HS-5 (cell line): ENCODE measurements at regions not wholly inside any gene's neighbourhood (a gene's known extent, or its start where the extent isn't known, plus 50 kb on each side); places are given as distances from the start of the nearest gene placed in this dataset.
"Not testable (repeated sequence)": the region's sequence is repeated elsewhere in the genome, so short reads cannot be mapped to it uniquely, and the experiment has no call there.

ENCODE experiments used
- DNase-seq: peaks from one replicate; pipeline ENCODE4 v3.0.0-alpha.2; 2012; ENCODE audit warnings: low read depth

DNA sequence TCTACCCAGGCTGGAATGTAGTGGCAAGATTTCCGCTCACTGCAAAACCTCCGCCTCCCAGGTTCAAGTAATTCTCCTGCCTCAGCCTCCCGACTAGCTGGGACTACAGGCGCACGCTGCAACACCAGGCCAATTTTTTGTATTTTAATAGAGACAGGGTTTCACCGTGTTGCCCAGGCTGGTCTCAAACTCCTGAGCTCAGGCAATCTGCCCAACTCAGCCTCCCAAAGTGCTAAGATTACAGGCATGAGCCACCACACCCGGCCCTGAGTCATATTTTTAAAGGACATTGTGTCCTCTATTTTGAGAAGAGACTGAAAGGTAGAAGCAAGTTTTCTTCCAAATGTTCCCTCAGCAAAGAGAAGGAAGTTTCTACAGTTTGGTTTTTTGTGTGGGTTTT, 227.1 kb downstream of the KCTD12 start:
- not testable (repeated sequence) for DNase-seq

- DNase-seq, result no peak
These were observed 229.7 kb downstream of the KCTD12 start for GRCh38 chr13:76656500-76656899.

GRCh38 chr13:76656056-76656455, 230.1 kb downstream of the KCTD12 start:
- no peak for DNase-seq

GRCh38 chr13:76654263-76654662, 231.9 kb downstream of the KCTD12 start:
- DNase-seq, result no peak

DNA sequence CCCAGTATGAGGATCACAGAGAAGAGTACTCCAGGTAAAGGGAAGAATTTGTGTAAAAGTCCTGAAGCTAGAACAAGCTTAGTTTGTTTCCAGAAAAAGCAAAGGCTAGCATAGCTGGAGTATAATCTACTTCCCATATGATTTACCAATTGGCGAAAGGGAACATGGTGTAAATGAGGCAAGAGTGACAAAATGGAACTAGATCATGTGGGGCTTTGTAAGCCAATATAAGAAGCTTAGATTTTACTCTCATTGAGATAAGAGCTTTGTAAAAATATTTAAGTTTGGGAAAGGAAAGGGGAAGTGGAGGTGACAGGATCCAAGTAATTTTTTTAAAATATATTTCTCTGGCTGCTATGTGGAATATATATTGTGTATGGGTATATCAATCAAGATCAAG, 234.9 kb downstream of the KCTD12 start:
- no peak for DNase-seq

- DNase-seq, result no peak
These were observed 238.7 kb downstream of the KCTD12 start for GRCh38 chr13:76647550-76647949.

GRCh38 chr13:76646946-76647345, 239.3 kb downstream of the KCTD12 start:
- DNase-seq, result no peak

DNA sequence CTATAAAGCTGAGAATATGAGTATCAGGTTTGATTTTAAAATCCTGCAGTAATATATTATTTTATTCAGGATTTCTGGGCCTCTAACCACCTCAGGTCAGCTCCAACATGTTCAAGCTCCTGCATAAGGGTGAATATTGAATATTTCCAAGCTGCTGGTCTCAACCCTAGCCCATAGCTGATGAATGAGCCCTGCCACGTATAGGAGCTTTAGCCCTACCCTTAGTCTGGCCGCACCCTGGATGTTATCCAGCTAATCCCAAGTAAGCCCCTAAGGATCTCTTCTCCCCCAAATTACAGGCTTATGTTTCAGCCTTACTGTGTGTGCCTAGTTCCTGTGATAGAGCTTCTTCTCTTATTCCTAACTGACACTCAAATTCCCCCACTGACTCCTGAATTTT, 240.6 kb downstream of the KCTD12 start:
- no peak for DNase-seq

DNA sequence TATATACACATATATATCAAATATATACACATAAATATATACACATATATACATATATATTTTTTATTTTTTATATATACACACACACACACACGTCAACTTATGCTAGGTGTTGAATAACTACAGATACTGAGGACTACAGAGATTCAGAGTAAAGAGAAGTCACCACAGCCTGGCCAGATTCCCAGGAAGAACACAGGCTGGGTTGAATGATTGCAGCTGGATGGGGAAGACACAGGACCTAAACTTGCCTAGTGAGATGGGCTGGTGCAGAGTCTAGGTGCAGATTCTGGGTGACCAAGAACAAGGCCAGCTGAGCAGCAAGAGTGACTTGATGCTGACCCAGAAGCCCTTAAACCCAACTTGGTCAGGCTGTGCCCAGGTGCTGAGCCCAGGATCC, 241.3 kb downstream of the KCTD12 start:
- no peak for DNase-seq

DNA sequence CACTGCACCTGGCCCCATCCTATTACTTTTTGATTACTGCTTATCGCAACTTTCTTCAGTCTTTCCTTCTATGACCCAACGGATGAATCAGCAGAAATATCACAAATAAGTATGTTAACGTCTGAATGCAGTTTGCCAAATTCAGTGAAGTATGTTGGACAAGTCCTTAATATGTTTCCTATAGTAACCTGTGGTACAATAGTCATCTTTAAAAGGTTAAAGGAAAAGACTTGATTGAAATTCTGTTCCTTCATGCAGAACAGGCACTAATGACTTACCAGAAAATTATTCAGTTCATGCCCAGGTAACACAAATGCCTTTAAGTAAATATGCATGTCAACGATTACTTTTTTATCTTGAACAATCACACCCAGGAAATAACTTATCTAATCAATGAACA, 242.6 kb downstream of the KCTD12 start:
- no peak for DNase-seq

- no peak for DNase-seq
These were observed 245.1 kb downstream of the KCTD12 start for GRCh38 chr13:76641056-76641455.

DNA sequence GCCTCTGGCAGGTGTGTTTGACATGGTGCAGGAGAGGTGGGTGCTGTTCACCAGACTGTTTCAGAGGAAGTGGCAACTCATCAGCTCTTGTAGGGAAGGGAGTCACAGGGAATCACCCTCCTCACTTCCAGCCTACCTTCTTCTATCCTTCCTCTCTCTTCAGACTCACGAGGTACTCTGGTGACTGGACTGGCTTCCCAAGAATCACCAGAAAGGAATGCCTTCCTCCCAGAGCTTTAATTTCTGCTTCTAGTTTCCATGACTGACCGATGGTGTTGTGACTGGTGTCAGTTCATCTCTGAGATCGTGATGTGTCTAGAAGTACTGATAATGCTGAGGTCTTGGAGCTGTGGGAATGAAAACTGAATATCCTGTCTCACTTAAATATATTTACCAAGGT, 247.3 kb downstream of the KCTD12 start:
- DNase-seq, result no peak

DNA sequence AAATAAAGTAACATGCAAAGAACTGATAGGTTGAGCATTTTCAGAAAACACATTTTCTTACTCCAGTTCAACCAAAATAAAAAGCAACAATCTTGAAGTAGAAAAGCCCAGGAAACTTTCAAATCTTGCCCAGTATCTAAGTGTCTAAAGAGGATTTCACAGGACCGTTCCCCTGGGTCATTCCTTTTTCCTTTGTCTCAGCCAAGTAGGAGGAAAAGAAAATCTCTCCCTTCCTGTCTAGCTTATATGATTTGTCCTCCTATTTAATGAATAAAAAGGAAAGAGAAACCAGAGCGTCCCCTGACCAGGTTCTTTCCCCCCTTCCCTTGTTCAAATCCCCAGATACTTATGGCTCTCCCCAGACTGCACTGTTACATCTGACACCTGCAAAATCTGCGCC, 248.0 kb downstream of the KCTD12 start:
- no peak for DNase-seq

DNA sequence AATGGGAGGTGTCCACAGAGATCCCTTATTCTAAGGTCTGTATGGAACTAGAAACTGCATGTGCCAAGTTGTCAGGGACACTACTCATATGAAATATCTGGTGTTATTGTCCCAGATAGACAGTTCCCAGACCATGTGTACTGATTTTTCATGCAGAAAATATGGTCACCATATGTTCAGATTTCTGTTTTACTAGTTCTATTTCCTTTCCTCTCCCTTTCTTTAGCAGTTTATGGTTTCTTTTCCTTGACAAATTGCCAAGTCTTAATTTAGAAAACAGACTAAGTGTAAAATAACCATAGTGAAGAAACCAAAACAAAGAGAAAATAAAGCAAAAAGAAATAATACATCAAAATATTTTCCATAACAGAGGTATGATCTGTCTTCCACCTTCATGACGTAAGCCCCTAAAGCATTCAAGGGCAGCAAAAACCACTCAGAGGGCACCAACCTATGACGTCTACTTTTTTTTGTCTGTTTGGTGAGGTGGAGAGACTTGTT, 248.5 kb downstream of the KCTD12 start:
- no peak for DNase-seq

- DNase-seq, result no peak
These were observed 249.4 kb downstream of the KCTD12 start for GRCh38 chr13:76636829-76637228.

DNA sequence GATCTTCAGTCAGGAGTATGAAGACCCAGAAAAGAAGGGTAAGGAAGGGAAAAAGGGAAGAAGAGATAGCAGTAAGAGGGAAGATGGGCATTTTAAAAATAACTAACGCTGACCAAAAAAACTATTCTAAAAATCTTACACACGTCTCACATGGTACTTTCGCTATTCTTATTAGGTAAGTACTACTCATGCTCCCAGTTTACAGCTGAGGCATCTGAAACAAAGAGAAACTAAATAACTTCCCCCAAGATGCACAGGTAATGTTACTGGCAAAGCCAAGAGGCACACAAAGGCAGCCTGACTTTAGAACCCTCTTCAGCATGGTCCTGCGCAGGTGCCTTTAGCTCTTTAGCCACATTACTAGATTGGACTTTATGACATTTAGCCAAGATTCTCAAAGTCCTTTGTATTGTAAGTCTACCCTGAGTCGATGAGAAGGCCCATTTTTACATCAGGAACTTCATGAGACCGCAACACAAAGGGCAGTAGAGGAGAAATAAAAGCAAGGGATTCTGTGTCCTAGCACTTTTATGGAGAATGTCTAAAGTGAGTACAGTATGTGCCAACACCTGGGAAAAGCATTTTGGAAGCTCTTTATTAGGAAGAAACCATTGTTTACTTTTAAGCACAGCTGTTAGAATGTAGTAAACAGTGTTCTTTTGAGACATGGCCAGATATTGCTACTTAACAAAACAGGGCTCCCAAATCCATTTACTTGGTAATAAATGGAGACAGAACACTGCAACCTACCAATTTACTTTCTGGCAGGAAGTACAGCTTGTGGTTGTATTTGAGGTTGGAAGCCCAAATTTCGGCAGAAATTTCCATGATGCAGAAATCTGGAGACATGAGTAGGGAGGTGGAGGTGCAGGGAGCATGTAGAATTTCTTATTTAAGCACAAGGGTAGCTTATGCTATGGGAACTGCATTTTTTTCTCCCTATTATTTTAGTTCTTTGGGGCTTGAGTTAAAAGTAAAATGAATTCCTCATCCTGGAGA, 250.7 kb downstream of the KCTD12 start:
- no peak for DNase-seq

DNA sequence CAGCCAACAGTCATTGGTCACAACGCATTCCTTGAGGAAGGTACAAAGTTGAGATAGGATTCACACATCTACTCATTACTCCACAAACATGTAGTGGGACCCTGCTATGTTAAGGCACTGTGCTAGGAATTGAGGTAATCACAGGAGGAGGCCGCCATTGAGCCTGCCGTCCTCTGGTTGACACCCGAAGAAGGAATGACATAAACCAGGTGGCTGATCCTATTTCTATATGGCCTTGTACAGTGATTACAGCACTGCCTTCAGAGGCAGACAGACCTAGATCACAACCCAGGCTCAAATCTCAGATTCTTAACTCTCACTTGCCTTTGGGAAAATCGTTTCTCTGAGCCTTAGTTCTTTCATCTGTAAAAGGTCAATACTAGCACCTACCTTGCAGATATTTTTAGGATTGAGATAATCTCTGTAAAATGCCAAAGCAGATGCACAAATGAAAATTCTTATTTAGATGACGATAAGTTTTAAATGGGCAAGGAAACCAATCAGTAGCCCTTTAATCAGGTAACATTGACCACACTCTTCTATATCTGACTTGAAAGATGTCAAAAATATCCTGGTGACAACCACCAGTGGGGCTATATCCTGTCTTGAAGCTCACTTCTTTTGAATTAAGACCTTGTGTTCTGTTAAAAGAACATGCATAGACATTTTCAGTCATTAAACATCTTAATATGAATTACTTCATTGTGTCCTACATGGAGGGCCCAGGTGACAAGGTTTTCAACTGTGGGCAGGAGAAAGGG, 251.6 kb downstream of the KCTD12 start:
- DNase-seq, result no peak

GRCh38 chr13:76632401-76633044, 253.7 kb downstream of the KCTD12 start:
- no peak for DNase-seq

- DNase-seq, result no peak
These were observed 255.5 kb downstream of the KCTD12 start for GRCh38 chr13:76630629-76631230.

DNA sequence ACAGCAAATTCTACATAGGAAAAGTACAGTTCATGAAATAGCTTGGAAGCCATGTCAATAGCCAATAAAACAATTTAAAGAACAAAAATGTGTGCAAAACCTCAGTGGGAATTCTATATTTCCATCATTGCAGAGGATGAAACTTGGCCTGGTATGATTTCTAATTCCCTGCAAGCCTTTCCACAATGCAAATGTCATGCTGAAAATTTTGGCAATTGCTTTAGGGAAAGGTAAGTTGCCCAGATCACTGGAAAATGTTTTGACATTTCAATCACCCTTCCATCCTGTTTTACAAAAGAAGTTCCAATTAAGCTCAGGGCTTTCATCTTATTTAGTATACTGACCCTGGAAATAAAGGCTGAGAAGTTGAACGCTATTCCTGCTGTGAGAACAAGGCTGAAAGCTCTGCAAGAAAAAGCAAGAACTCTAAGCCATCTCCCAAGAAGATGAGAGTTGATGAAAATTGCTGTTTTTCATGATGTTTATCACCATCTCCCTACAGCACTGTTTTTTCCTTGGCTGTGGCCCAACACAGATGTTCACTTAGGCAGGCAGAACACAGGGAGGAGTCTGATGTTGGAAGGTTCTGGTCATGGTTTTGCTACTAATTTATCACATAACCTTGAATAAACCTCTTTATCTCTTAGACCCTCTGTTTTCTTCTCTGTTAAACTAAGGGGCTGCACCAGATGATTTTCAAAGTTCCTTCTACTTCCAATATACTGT, 263.7 kb downstream of the KCTD12 start:
- no peak for DNase-seq

DNA sequence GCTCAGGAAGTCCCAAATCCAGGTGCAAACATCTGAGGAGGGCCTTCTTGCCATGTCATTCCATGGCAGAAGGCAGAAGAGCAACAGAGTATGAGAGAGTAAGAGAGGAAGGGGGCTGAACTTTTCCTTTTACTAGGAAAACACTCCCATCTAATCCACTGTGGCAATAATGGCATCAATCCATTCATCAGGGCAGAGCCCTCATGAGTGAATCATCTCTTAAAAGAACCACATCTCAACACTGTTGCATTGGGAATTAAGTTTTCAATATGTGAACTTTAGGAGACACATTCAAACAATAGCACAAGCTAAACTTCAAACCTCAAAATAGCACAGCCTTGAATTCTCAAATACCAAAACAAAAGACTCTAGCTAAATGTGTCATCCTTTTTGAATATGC, 264.5 kb downstream of the KCTD12 start:
- DNase-seq, result no peak
